ENCODE measurements at regions not wholly inside any gene's neighbourhood (a gene's known extent, or its start where the extent isn't known, plus 50 kb on each side); places are given as distances from the start of the nearest gene placed in this dataset.
A peak's percentile ranks its signal among the peaks of the same experiment; 100 is the strongest.

GRCh38 chr6:90940812-90941481 is 354.1 kb upstream of the MAP3K7 start:
- no peak overlapping the region for H3K27ac ChIP-seq
- intact Hi-C loops (cut with DNase I): no loop called here
- H3K27me3 ChIP-seq: no peaks in the 10 kb centered on the region
- no peak for DNase-seq
- no peak overlapping the region for H3K4me3 ChIP-seq
- H3K36me3 ChIP-seq: no peaks in the 10 kb centered on the region
- ATAC-seq: peak; percentile 86
- no peaks in the 10 kb centered on the region for H3K4me1 ChIP-seq
- TF ChIP-seq CTCF (IDR thresholded peaks at IDR 0.05): peak; percentile 58
- no peaks in the 10 kb centered on the region for H3K9me3 ChIP-seq

- TF ChIP-seq CTCF (IDR thresholded peaks at IDR 0.05): no peak
- no peak for ATAC-seq
- Histone ChIP-seq H3K27ac (no peak overlapping the region), H3K27me3 (no peaks in the 10 kb centered on the region), H3K4me1 (no peaks in the 10 kb centered on the region), H3K4me3 (no peak overlapping the region), H3K9me3 (no peaks in the 10 kb centered on the region), H3K36me3 (no peaks in the 10 kb centered on the region)
- intact Hi-C loops (cut with DNase I): no loop called here
- DNase-seq: no peak
Observed at GRCh38 chr6:90939906-90940305, 353.0 kb upstream of the MAP3K7 start.

- intact Hi-C loops (cut with DNase I): no loop called here
- H3K4me3 ChIP-seq: no peak overlapping the region
- no peak for DNase-seq
- no peaks in the 10 kb centered on the region for H3K9me3 ChIP-seq
- no peaks in the 10 kb centered on the region for H3K36me3 ChIP-seq
- TF ChIP-seq CTCF (IDR thresholded peaks at IDR 0.05): no peak
- H3K27ac ChIP-seq: no peak overlapping the region
- ATAC-seq: no peak
- no peaks in the 10 kb centered on the region for H3K27me3 ChIP-seq
- H3K4me1 ChIP-seq: no peaks in the 10 kb centered on the region
Observed at GRCh38 chr6:90938122-90938521, 351.2 kb upstream of the MAP3K7 start.

GRCh38 chr6:90936286-90936685 is 349.4 kb upstream of the MAP3K7 start:
- Histone ChIP-seq H3K4me1 (no peaks in the 10 kb centered on the region), H3K9me3 (no peaks in the 10 kb centered on the region), H3K27ac (no peak overlapping the region), H3K36me3 (no peaks in the 10 kb centered on the region), H3K4me3 (no peak overlapping the region), H3K27me3 (peaks cover 8% of the 10 kb centered on the region)
- no peak for ATAC-seq
- intact Hi-C loops (cut with DNase I): no loop called here
- DNase-seq: no peak
- TF ChIP-seq CTCF (IDR thresholded peaks at IDR 0.05): no peak

- no peaks in the 10 kb centered on the region for H3K36me3 ChIP-seq
- H3K27me3 ChIP-seq: peaks cover 8% of the 10 kb centered on the region
- no peak for TF ChIP-seq CTCF (IDR thresholded peaks at IDR 0.05)
- ATAC-seq (no peak), DNase-seq (no peak)
- intact Hi-C loops (cut with DNase I): no loop called here
- no peaks in the 10 kb centered on the region for H3K9me3 ChIP-seq
- no peaks in the 10 kb centered on the region for H3K4me1 ChIP-seq
- H3K4me3 ChIP-seq: no peak overlapping the region
- no peak overlapping the region for H3K27ac ChIP-seq
Observed at GRCh38 chr6:90934966-90935365, 348.1 kb upstream of the MAP3K7 start.

GRCh38 chr6:90934081-90934480 is 347.2 kb upstream of the MAP3K7 start:
- Histone ChIP-seq H3K9me3 (no peaks in the 10 kb centered on the region), H3K27ac (no peak overlapping the region), H3K36me3 (no peaks in the 10 kb centered on the region), H3K27me3 (peaks cover 8% of the 10 kb centered on the region), H3K4me3 (no peak overlapping the region), H3K4me1 (no peaks in the 10 kb centered on the region)
- intact Hi-C loops (cut with DNase I): no loop called here
- ATAC-seq: no peak
- TF ChIP-seq CTCF (IDR thresholded peaks at IDR 0.05): no peak
- DNase-seq: no peak

Measured in upper lobe of right lung (tissue), 1 donor.